ENCODE measurements at regions not wholly inside any gene's neighbourhood (a gene's known extent, or its start where the extent isn't known, plus 50 kb on each side); places are given as distances from the start of the nearest gene placed in this dataset.
"Not testable (repeated sequence)": the region's sequence is repeated elsewhere in the genome, so short reads cannot be mapped to it uniquely, and the experiment has no call there.

- in situ Hi-C loops (cut with HindIII; ENCODE audit: low pct_unique_long_range_greater_than_20kb, low sequenced_read_pairs); DNase-seq (ENCODE audit: low read depth, low spot score): not testable (repeated sequence)
These were observed 69.4 kb upstream of the KIF2A start for GRCh38 chr5:62236593-62236992.

DNA sequence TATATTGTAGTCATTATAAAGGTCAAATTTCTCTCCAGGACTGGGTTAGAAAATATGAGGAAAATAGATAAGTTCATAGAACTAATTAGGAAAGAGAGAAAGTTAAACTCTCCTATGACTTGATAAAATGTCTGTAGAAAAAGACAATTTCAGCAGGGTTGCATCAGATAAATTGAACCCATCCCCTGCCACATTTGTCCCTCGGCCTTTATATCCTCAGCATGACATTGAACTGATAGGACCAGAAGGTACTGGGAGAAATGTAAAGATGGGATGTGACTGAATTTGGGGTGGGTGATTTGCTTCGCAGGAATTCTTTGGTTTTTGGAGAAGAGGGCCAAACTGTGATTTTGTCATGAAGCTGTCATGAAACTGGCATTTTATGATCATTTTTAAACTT, 68.1 kb upstream of the KIF2A start:
- in situ Hi-C loops (cut with HindIII; ENCODE audit: low pct_unique_long_range_greater_than_20kb, low sequenced_read_pairs); DNase-seq (ENCODE audit: low read depth, low spot score): not testable (repeated sequence)

GRCh38 chr5:62238584-62238983, 67.4 kb upstream of the KIF2A start:
- in situ Hi-C loops (cut with HindIII; ENCODE audit: low pct_unique_long_range_greater_than_20kb, low sequenced_read_pairs), result not testable (repeated sequence)

GRCh38 chr5:62240494-62240893, 65.5 kb upstream of the KIF2A start:
- in situ Hi-C loops (cut with HindIII; ENCODE audit: low pct_unique_long_range_greater_than_20kb, low sequenced_read_pairs); DNase-seq (ENCODE audit: low read depth, low spot score): not testable (repeated sequence)

More at GRCh38 chr5:62238584-62238983, 67.4 kb upstream of the KIF2A start:
- not testable (repeated sequence) for DNase-seq (ENCODE audit: low read depth, low spot score)

DNA sequence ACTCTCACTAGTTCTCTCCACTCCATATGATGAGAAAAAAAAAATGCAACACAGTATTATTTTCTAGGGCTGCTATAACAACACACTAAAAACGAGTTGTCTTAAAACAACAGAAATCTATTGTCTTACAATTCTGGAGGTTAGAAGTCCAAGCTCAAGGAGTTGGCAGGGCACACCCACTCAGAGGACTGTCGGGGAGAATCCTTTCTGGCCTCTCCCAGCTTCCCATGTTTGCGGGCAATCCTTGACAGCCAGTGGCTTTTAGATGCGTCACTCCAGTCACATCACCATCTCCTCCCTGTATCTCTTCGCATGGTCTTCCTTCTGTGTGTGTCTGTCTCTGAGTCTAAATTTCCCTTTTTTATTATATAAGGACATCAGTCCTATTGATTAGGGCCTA, 64.0 kb upstream of the KIF2A start:
- in situ Hi-C loops (cut with HindIII; ENCODE audit: low pct_unique_long_range_greater_than_20kb, low sequenced_read_pairs); DNase-seq (ENCODE audit: low read depth, low spot score): not testable (repeated sequence)

DNA sequence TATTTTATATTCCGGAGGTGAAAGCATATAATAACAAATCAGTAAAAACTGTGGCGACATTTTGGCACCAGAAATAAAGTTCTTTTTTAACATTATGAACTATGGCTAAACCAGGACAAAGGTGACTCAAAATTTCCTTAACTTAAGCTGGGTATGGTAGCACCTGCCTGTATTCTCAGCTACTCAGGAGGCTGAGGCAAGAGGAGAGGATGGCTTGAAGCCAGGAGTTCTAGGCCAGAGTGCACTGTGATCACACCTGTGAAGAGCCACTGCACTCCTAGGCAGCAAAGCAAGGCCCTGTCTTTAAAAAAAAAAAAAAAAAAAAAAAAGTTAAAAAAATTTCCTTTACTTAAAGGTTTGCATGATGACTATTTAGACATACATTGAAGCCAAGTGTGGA, 63.0 kb upstream of the KIF2A start:
- DNase-seq (ENCODE audit: low read depth, low spot score); in situ Hi-C loops (cut with HindIII; ENCODE audit: low pct_unique_long_range_greater_than_20kb, low sequenced_read_pairs): not testable (repeated sequence)

- in situ Hi-C loops (cut with HindIII; ENCODE audit: low pct_unique_long_range_greater_than_20kb, low sequenced_read_pairs); DNase-seq (ENCODE audit: low read depth, low spot score): not testable (repeated sequence)
These were observed 57.8 kb upstream of the KIF2A start for GRCh38 chr5:62248192-62248591.

DNA sequence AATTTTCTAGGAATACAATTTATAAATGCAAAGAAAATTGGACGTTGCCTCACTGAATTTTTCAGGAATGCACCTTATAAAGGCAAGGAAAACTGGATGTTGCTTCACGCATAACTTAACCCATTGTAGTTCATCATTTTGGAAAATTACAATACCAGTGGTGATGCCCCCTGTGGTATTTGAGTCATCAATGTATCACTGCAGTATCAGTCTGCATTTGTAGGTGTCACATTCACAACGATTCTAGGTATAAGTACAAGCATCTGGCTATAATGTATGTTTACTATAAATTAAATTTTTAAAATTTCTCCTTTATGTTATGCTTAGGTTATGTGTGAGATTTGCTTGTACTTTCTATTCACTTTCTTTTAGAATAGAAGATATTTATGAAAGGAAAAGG, 55.9 kb upstream of the KIF2A start:
- DNase-seq (ENCODE audit: low read depth, low spot score); in situ Hi-C loops (cut with HindIII; ENCODE audit: low pct_unique_long_range_greater_than_20kb, low sequenced_read_pairs): not testable (repeated sequence)

GRCh38 chr5:62250919-62251318, 55.1 kb upstream of the KIF2A start:
- DNase-seq (ENCODE audit: low read depth, low spot score); in situ Hi-C loops (cut with HindIII; ENCODE audit: low pct_unique_long_range_greater_than_20kb, low sequenced_read_pairs): not testable (repeated sequence)

GRCh38 chr5:62252519-62252918, 53.5 kb upstream of the KIF2A start:
- in situ Hi-C loops (cut with HindIII; ENCODE audit: low pct_unique_long_range_greater_than_20kb, low sequenced_read_pairs); DNase-seq (ENCODE audit: low read depth, low spot score): not testable (repeated sequence)

- in situ Hi-C loops (cut with HindIII; ENCODE audit: low pct_unique_long_range_greater_than_20kb, low sequenced_read_pairs); DNase-seq (ENCODE audit: low read depth, low spot score): not testable (repeated sequence)
These were observed 50.5 kb upstream of the KIF2A start for GRCh38 chr5:62255551-62255950.

DNA sequence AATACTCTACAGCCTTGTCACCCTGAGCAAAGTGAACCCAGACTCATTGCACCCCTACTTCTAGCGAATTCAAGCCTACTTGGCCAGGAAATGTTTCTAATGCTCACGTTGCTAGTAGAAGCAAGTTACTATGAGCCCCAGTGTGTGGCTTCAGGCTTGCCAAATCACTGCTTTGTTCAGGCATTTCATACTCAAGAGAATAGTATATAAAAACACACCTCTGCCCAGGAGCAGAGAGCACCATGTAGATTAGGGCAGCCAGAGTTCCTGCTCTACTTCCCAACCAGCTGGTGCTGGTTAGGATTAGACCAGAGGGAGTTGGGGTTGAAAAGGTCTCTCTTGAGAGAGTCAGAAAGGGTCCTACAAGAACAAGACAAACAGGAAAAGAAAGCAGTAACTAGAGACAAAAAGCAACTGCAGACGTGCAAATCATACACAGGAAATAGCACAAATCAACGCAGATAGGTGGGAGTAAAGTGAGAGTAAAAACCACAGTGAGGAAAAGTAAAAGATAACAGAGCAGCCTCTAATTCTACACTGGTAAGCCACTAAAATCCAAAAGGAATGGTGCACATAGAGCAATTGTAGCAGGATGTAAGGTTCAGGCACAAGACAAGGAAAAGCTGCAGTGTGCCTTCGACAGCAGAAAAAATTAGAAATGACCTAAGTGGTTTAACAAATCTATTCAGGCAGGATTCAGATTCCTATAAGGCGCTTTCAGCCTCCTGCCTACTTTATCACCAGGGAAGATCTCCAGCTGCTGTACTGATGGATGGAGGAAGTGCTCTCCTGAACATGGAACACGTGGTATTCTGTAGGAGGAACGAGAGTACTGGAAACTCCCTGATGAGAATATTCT, 49.6 kb upstream of the KIF2A start:
- in situ Hi-C loops (cut with HindIII; ENCODE audit: low pct_unique_long_range_greater_than_20kb, low sequenced_read_pairs), result no loop called here
- DNase-seq (ENCODE audit: low read depth, low spot score), result no peak

Small RNA genes in the stretch of these regions (small RNA-seq; reads per million reads assigned to genes)
- 0 reads per million in 2 experiments for gene RN7SKP157
- gene RNU6-913P, result 0 reads per million in 2 experiments

All from SK-MEL-5 (cell line).